Ramos (cell line): ENCODE measurements at regions not wholly inside any gene's neighbourhood (a gene's known extent, or its start where the extent isn't known, plus 50 kb on each side); places are given as distances from the start of the nearest gene placed in this dataset.
"Not testable (repeated sequence)": the region's sequence is repeated elsewhere in the genome, so short reads cannot be mapped to it uniquely, and the experiment has no call there.

Experiments
- in situ Hi-C: fragments of 300-500 bp; cut with MboI; formaldehyde crosslinking; loops from one replicate; pipeline ENCODE4 v1.14.3; 2022; ENCODE audit warnings: low sequenced_read_pairs; ENCODE audit not compliant: unreplicated experiment

GRCh38 chr18:66937546-66937945 lies 333.7 kb upstream of the CDH19 start:
- in situ Hi-C loops: no loop called here

GRCh38 chr18:66931010-66931409 lies 327.1 kb upstream of the CDH19 start:
- in situ Hi-C loops: no loop called here

GRCh38 chr18:66916834-66917233 lies 312.9 kb upstream of the CDH19 start:
- in situ Hi-C loops: no loop called here

- in situ Hi-C loops: no loop called here
These were observed 296.9 kb upstream of the CDH19 start for GRCh38 chr18:66900837-66901236.

DNA sequence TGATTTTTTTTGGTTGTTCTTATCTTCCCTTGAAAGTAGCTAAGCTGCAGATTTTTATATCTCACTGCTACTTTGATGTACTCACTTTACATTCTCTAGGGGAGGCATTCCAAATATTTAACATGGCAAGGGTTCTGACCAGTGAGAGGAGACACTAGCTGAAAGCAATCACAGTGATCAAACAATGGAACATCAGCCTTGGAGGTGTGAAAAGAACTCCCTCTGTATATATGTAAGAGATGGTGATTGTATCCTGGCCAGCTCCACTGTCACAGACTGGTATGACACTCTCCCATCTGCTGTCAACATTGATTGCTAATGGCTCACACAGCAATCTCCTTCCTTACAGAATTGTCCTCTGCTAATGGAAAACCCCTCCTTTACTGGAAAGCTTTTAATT lies 291.7 kb upstream of the CDH19 start:
- in situ Hi-C loops: no loop called here

- in situ Hi-C loops: no loop called here
These were observed 291.0 kb upstream of the CDH19 start for GRCh38 chr18:66894851-66895250.

GRCh38 chr18:66892388-66892787 lies 288.5 kb upstream of the CDH19 start:
- in situ Hi-C loops: not testable (repeated sequence)

GRCh38 chr18:66874812-66875474 lies 271.1 kb upstream of the CDH19 start:
- in situ Hi-C loops: no loop called here

DNA sequence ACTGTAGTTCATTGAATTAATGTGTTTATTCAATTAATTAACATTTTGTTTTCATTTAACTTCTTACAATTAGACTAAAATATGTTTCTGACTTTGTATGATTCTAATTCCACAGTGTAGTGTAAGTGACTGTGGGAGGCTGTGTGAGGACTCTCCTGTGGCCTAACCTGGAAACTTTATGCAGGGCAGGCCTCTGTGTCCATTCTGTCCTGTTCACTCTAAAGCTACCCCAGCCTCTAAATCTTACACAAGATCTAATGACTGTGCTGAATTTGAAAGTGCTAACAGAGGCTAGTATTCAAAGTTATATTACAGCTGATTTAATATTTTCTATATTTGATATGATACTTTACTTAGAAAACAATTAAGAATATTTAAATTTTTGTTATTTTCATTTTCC lies 270.5 kb upstream of the CDH19 start:
- in situ Hi-C loops: no loop called here

GRCh38 chr18:66873899-66874298 lies 270.0 kb upstream of the CDH19 start:
- in situ Hi-C loops: no loop called here

- in situ Hi-C loops: no loop called here
These were observed 268.4 kb upstream of the CDH19 start for GRCh38 chr18:66872277-66872676.

DNA sequence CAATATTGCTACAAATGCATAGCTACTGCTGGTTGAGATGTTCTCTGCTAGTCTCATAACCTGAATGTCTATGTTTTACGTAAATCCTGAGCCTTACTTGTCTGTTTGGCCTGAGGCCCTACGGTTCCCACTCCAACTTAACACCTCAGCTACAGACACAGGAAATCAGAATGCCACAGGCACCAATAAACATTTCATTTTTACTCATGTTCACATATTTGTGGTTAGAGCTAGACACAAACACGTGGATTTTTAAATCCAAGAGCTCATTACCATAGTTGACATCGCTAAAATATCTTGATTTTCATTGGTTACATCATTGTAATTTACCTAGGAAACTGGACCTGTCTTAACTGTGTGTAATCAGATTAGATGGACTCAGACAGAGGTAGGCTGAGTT lies 263.8 kb upstream of the CDH19 start:
- in situ Hi-C loops: no loop called here

DNA sequence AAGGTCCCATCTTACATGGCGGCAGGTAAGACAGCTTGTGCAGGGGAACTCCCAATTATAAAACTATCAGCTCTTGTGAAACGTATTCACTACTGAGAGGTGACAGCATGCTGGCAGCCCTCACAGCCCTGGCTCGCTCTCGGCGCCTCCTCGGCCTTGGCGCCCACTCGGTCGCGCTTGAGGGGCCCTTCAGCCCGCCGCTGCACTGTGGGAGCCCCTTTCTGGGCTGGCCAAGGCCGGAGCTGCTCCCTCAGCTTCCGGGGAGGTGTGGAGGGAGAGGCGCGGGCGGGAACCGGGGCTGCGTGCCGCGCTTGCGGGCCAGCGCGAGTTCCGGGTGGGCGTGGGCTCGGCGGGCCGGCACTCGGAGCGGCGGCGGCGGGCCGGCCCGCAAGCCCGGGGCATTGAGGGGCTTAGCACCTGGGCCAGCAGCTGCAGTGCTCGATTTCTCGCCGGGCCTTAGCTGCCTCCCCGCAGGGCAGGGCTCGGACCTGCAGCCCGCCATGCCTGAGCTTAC lies 262.6 kb upstream of the CDH19 start:
- in situ Hi-C loops: not testable (repeated sequence)

DNA sequence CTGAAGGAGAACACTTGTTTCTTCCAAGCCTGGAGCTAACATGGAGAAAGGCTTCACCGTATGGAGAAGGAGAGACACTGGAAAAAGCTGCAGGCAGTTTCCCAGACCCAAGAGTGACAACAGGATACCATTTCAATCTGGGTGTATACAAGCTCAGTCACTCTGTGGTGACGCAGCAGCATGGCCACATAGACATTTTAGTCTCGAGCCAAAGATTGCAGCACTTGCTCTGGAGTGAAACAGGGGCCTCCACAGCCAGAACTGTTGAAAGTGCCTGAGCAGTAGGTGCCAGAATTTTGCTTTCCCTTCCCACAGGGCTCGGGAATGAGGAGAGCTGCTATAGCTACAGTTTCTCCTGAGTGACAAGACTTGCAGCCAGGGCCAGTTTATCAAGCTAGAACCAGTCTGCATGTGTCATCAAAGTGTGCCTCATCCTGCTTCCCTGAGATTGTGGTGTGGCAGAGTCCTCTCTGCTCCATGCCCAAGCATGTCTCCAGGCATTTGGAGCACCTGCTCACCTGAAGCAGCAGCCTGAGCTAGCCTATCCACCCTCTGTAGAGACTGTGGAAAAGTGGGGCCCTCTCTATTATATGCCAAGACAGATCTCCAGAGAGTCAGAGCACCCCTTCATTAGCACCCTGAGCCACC lies 234.6 kb upstream of the CDH19 start:
- in situ Hi-C loops: no loop called here

DNA sequence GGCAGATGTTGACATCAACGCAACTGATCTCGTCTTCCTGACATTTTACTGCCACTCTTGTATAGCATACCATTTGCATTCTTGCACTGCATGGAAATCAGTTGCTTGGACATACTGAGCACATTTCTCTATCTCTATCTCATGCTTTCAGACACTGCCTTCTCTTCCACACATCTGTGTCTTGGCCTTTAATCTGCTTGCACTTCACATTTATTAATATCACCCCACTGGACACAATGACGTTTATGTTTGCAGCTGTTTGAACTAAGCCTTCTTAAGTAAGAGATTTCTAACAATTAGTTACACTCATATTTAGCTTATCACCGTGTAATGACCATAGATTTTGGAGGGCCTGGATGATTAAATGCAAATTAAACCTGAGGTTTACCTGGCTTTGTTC lies 229.8 kb upstream of the CDH19 start:
- in situ Hi-C loops: no loop called here

DNA sequence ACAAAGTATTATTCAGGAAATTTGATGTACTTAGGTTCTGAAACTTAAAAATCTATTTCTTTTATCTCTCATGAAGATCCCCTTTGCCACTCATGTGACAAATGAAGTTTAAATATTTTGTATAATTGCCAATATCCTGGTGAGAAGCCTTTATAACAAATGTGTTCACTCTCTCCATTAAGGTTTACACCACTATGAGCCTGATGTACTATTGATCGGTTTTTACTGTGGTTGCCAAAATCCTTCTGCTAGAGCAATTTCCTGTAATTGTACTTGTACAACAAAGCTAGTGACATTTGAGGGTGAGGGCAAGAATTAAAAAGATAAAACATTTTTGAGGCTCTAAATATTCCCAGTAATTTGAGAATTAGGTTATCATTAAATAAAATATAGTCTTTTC lies 222.3 kb upstream of the CDH19 start:
- in situ Hi-C loops: no loop called here

DNA sequence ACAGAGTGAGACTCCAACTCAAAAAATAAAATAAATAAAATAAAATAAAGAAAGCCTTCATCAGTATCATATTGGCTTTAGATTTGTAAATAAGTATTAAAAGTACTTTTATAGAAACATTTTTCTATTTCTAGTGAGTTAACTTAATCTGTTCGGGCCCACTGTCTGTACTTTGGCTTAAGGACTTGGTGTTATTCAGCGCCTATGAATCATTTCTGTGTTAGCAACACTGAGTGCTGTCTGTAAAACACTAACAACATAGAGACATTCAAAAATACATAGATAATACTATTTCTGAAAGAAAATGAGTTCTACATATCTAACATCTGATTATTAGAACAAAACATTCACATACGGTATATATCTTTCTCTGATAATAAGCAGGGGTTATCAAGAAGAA lies 221.5 kb upstream of the CDH19 start:
- in situ Hi-C loops: no loop called here

GRCh38 chr18:66819235-66819634 lies 215.3 kb upstream of the CDH19 start:
- in situ Hi-C loops: no loop called here

GRCh38 chr18:66813138-66813537 lies 209.2 kb upstream of the CDH19 start:
- in situ Hi-C loops: no loop called here

GRCh38 chr18:66795051-66795450 lies 191.2 kb upstream of the CDH19 start:
- in situ Hi-C loops: no loop called here

DNA sequence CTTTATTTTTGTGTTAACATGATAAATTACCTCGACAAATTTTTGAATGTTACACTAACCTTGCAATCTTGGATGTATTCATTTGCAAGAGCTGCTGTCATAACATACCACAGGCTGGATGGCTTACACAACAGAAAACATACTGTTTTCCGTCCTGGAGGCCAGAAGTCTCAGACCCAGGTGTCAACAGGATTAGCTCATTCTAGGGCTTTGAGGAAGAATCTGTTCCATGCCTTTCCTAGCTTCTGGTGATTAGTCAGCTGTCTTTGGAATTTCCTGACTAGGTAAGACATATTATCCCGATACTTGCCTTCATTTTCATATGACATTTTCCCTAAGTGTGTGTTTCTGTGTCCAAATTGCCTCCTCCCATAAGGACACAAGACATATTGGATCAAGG lies 188.6 kb upstream of the CDH19 start:
- in situ Hi-C loops: no loop called here

DNA sequence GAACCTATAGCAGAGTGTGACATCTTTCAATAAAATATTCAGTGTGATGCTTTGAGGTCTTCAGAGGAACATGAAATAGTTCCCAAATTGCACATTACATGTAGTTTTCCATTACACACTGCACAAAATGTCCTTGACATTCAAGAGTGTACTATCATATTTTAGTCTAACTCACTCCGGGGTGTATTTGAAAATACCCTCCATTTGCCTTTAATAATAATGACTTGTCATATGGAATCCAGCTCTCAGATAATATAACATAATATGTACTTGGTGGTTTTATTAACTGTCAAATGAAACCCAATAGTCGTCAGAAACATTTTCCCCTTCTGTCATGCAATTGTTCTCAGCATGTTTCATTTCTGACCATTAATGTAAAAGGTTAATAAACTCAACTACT lies 176.7 kb upstream of the CDH19 start:
- in situ Hi-C loops: no loop called here
